GM21360 (cell line): ENCODE measurements at regions not wholly inside any gene's neighbourhood (a gene's known extent, or its start where the extent isn't known, plus 50 kb on each side); places are given as distances from the start of the nearest gene placed in this dataset.
"Not testable (repeated sequence)": the region's sequence is repeated elsewhere in the genome, so short reads cannot be mapped to it uniquely, and the experiment has no call there.

Experiments
- ATAC-seq: cut with Tn5 transposase; IDR thresholded peaks from one replicate; pipeline ENCODE4 v1.9.1; 2021; ENCODE audit warnings: mild to moderate bottlenecking, moderate library complexity; ENCODE audit not compliant: unreplicated experiment

- ATAC-seq, result no peak
Measured at GRCh38 chr11:41675205-41675604, 215.8 kb upstream of the LRRC4C start.

- ATAC-seq, result no peak
Measured at GRCh38 chr11:41713030-41713429, 253.6 kb upstream of the LRRC4C start.

DNA sequence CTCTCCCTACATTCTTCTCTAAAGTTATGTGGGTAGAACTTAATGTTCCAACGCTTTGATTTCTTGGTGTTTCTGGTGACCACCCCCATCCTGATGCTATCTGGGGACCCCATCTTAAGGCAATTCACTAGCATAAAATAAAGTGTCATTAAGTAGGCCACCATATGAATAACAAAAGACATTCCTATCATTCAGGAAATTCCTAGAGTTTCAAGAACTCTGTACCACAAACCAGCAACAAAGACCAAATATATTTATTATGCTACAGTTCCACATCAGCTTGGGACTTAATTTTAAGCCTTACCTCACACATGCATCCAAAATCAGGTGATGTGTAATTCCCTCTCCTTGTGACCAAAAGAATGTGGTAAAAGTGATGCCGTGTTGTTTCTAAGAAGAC lies 254.6 kb upstream of the LRRC4C start:
- ATAC-seq, result no peak

- ATAC-seq, result no peak
Measured at GRCh38 chr11:41716862-41717261, 257.4 kb upstream of the LRRC4C start.

- ATAC-seq, result no peak
Measured at GRCh38 chr11:41720761-41721160, 261.3 kb upstream of the LRRC4C start.

- not testable (repeated sequence) for ATAC-seq
Measured at GRCh38 chr11:41728161-41728560, 268.7 kb upstream of the LRRC4C start.

- ATAC-seq, result no peak
Measured at GRCh38 chr11:41775296-41775695, 315.8 kb upstream of the LRRC4C start.

GRCh38 chr11:41779401-41779960 lies 320.0 kb upstream of the LRRC4C start:
- no peak for ATAC-seq

- no peak for ATAC-seq
Measured at GRCh38 chr11:41781441-41781840, 322.0 kb upstream of the LRRC4C start.

- no peak for ATAC-seq
Measured at GRCh38 chr11:41784513-41785335, 325.3 kb upstream of the LRRC4C start.

DNA sequence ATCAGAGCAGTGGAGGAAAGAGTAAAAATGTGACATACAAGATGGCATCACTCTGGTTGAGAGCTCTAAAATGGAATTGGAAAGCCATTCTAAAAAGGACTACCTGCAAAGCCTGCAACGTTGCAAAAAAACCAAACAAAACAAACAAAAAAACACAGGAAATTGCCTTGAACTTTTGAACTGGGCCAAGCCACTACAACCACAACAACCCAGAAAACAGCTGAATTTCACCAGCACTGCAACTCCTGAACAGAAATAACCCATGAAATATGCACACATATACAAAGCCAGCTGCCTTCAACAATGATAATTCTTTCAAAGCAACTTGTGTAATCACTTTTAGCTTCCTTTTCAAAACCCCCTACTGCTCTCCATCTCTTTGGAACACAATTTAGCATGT lies 326.6 kb upstream of the LRRC4C start:
- ATAC-seq, result no peak

GRCh38 chr11:41788177-41788576 lies 328.7 kb upstream of the LRRC4C start:
- no peak for ATAC-seq

- no peak for ATAC-seq
Measured at GRCh38 chr11:41789376-41789775, 329.9 kb upstream of the LRRC4C start.

GRCh38 chr11:41795004-41795403 lies 335.6 kb upstream of the LRRC4C start:
- ATAC-seq, result no peak

DNA sequence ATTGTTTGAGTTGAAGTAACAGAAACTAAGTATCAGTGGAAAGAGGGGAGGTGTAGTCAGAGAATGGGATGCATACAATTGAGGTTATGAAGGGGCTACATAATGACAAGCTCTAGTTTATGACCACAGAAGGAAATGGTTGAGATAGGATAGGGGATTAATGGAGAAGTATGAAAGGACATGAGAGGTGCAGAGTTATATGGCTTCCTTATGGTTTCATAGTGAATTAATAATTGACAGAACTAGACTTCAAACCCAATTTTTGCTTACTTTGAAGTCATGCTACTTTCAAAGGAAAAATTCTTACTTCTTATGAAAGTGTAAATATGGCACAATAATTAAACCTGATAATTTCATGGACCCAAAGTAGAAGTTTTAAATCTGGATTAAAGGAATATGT lies 340.3 kb upstream of the LRRC4C start:
- no peak for ATAC-seq

GRCh38 chr11:41803895-41804294 lies 344.4 kb upstream of the LRRC4C start:
- ATAC-seq, result no peak

GRCh38 chr11:41816396-41816795 lies 356.9 kb upstream of the LRRC4C start:
- ATAC-seq, result no peak

GRCh38 chr11:41824287-41824686 lies 364.8 kb upstream of the LRRC4C start:
- not testable (repeated sequence) for ATAC-seq

GRCh38 chr11:41826085-41826484 lies 366.6 kb upstream of the LRRC4C start:
- no peak for ATAC-seq

DNA sequence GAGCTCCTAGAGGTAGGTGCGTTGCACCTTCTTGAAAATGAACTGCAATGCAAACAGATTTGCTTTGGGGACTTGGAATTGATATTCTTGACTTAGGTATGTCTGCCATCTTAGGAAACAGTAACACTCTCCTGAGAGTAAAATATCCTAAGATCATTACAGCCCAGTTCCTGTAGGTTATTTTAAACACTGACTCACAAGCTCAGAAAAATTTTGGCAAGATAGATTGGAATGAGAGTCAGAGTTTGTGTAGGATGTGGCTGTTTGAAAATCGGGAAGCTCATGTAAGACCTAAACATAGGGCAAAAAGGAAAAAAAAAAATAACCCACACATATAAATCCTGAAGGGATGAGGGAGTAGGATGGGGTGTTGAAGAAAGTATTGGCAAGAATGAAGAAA lies 377.0 kb upstream of the LRRC4C start:
- ATAC-seq, result no peak

GRCh38 chr11:41842673-41843072 lies 383.2 kb upstream of the LRRC4C start:
- no peak for ATAC-seq

GRCh38 chr11:41845066-41845465 lies 385.6 kb upstream of the LRRC4C start:
- ATAC-seq, result no peak

DNA sequence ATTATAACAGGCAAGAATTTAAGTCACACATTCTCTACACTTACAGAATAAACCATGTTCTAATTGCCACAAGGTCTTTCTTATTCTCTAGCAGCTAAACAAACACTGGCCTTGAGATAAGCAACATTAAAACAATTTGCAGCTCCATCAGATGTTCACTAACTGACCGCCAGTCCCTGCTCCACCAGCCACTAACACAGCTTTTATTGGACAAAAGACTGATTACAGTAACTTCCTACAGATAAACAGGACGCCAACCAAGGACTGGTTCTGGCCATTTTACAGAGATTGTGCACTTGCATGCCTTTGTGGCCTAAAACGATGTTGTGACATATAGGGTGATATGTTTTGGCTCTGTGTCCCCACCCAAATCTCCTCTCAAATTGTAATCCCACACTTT lies 388.9 kb upstream of the LRRC4C start:
- ATAC-seq, result no peak
